NB4 (cell line): ENCODE measurements at regions not wholly inside any gene's neighbourhood (a gene's known extent, or its start where the extent isn't known, plus 50 kb on each side); places are given as distances from the start of the nearest gene placed in this dataset.

ENCODE experiments used
- DNase-seq: peaks from one replicate; pipeline ENCODE4 v3.0.0; 2010; ENCODE audit warnings: low read depth
- H3K4me3 ChIP-seq: one replicate; pipeline ENCODE4 v1.5.1; 2011; ENCODE audit warnings: mild to moderate bottlenecking, low read depth, low read length, moderate library complexity
- MYC ChIP-seq: IDR thresholded peaks from 2 replicates; pipeline ENCODE4 v1.6.1; 2011; ENCODE audit warnings: low read depth, low read length
- POLR2A ChIP-seq: IDR thresholded peaks from 2 replicates; pipeline ENCODE4 v1.6.1; 2011; ENCODE audit warnings: mild to moderate bottlenecking; ENCODE audit not compliant: insufficient read length; ENCODE audit errors: extremely low read depth
- TF ChIP-seq, protein P1 (sequence below): IDR thresholded peaks from 2 replicates; pipeline ENCODE4 v1.6.1; 2011; ENCODE audit warnings: low read depth, low read length
- TF ChIP-seq, protein P2 (sequence below): IDR thresholded peaks from one replicate; pipeline ENCODE4 v1.5.1; 2012; ENCODE audit warnings: low read depth, low read length

DNA sequence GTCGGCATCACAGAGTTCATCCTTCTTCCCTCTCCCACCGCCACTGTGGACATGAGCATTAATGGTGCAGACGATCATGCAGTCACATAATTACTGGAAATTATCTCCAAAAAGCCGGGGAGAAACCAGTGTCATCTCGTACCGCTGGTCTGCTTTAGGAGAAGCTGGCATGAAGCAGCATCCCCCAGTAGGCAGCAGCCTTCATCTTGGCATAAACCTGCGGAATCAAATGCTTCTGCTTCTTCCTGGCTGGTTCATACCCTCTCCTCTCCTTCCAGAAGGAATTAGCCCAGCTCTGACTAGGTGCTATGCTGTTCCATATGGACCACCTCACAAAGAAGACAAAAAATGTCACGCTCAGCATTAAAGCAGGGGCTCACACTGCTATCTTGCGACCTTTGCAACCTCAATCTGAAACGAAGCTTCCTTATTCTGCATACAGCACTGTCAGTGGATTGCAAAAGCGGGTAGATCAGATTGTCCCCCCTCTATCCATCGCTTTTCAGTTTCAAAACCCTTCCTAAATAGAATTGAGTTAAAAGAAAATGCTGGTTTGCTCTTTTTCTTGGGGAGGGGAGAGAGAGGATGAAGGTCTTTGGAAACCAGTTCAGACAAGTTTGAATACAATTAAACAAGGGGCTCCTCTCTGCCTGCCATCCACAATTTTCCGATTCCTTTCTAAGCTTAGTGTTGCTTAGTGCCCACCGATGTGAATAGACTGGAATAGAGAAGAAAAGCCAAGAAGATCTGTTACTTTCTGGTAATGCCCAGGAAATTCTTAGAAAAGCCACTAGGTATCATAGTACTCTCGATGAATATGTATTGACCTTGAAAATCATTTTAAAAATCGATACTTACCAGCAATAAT, 212.1 kb upstream of the ZNF521 start:
- DNase-seq = no peak
- no peak overlapping the region for H3K4me3 ChIP-seq
- TF ChIP-seq, protein P1, sequence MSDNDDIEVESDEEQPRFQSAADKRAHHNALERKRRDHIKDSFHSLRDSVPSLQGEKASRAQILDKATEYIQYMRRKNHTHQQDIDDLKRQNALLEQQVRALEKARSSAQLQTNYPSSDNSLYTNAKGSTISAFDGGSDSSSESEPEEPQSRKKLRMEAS = no peak
- TF ChIP-seq MYC (no peak), POLR2A (no peak)
- TF ChIP-seq, protein P2, sequence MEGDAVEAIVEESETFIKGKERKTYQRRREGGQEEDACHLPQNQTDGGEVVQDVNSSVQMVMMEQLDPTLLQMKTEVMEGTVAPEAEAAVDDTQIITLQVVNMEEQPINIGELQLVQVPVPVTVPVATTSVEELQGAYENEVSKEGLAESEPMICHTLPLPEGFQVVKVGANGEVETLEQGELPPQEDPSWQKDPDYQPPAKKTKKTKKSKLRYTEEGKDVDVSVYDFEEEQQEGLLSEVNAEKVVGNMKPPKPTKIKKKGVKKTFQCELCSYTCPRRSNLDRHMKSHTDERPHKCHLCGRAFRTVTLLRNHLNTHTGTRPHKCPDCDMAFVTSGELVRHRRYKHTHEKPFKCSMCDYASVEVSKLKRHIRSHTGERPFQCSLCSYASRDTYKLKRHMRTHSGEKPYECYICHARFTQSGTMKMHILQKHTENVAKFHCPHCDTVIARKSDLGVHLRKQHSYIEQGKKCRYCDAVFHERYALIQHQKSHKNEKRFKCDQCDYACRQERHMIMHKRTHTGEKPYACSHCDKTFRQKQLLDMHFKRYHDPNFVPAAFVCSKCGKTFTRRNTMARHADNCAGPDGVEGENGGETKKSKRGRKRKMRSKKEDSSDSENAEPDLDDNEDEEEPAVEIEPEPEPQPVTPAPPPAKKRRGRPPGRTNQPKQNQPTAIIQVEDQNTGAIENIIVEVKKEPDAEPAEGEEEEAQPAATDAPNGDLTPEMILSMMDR = no peak

- no peak overlapping the region for H3K4me3 ChIP-seq
- no peak for DNase-seq
- TF ChIP-seq, protein P1 = no peak
- TF ChIP-seq, protein P2 = no peak
- TF ChIP-seq MYC (no peak), POLR2A (no peak)
These were observed 211.4 kb upstream of the ZNF521 start for GRCh38 chr18:25563346-25563745.

GRCh38 chr18:25561918-25562317, 210.0 kb upstream of the ZNF521 start:
- no peak overlapping the region for H3K4me3 ChIP-seq
- TF ChIP-seq, protein P2 = peak; percentile 8
- TF ChIP-seq, protein P1 = no peak
- TF ChIP-seq MYC = no peak
- no peak for TF ChIP-seq POLR2A
- peak; percentile 25 for DNase-seq

GRCh38 chr18:25560369-25560768, 208.4 kb upstream of the ZNF521 start:
- DNase-seq = no peak
- TF ChIP-seq, protein P2 = no peak
- TF ChIP-seq POLR2A (no peak), MYC (no peak)
- TF ChIP-seq, protein P1 = no peak

GRCh38 chr18:25557011-25557410, 205.0 kb upstream of the ZNF521 start:
- H3K4me3 ChIP-seq = no peak overlapping the region
- peak; percentile 2 for DNase-seq
- TF ChIP-seq MYC (no peak), POLR2A (no peak)
- TF ChIP-seq, protein P2 = no peak
- TF ChIP-seq, protein P1 = no peak

More at GRCh38 chr18:25560369-25560768, 208.4 kb upstream of the ZNF521 start:
- H3K4me3 ChIP-seq = no peak overlapping the region
